Epithelial cell of esophagus (primary cell): ENCODE measurements at regions not wholly inside any gene's neighbourhood (a gene's known extent, or its start where the extent isn't known, plus 50 kb on each side); places are given as distances from the start of the nearest gene placed in this dataset.

Source experiments
- DNase-seq: peaks from one replicate; pipeline ENCODE4 v3.0.0; 2010; ENCODE audit warnings: low read depth
- H3K4me3 ChIP-seq: 2 replicates; pipeline ENCODE4 v1.5.1; 2011; ENCODE audit warnings: mild to moderate bottlenecking, low read length, control low read depth
- CTCF ChIP-seq: IDR thresholded peaks from 2 replicates; pipeline ENCODE4 v1.5.1; 2011; ENCODE audit warnings: low read depth, mild to moderate bottlenecking, low read length, control low read depth, inconsistent platforms; ENCODE audit not compliant: insufficient read depth; ENCODE audit errors: missing control alignments

GRCh38 chrX:1084689-1085088, 127.8 kb downstream of the CRLF2 start:
- no peak for TF ChIP-seq CTCF
- DNase-seq: no peak

DNA sequence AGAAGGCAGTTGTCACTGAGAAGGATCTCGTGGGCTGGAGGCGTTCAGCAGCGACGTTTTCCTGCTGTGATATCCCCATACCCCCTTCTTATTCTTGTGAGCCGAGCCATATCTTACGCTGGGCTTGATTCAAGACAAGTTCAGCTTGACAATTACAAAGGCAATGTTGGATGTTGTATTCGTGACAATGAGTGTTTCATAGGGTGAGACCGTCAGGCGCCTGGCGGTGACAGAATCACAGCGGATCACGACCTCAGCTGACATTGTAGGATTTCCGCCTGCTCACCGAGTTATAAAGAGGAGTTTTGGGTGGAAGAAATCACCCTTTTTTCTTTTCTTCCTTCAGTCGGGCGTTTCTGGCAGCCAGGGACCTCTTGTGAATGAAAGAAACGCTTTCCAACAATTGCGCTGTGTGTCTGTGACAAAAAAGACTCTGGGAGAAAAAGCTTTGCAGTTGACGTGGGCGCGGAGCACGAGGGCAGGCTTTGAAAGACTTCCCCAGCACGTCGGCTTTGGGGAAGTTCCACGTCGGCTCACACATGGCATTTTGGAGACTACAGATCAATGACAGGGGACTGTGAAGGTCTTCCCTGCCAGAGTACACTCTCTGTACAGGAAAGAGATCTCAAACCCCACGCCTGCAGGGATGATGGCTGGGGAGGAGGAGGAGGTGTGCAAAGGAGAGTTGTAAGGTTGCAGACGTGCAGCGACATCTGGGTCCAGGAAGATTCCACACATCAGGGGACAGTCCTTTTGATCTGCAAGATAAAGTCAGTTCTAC, 135.4 kb downstream of the CRLF2 start:
- DNase-seq: no peak
- H3K4me3 ChIP-seq: no peak overlapping the region
- TF ChIP-seq CTCF: no peak

More at GRCh38 chrX:1084689-1085088, 127.8 kb downstream of the CRLF2 start:
- no peak overlapping the region for H3K4me3 ChIP-seq

- no peak for DNase-seq
- no peak overlapping the region for H3K4me3 ChIP-seq
- TF ChIP-seq CTCF: no peak
These were observed 136.7 kb downstream of the CRLF2 start for GRCh38 chrX:1075741-1076140.

DNA sequence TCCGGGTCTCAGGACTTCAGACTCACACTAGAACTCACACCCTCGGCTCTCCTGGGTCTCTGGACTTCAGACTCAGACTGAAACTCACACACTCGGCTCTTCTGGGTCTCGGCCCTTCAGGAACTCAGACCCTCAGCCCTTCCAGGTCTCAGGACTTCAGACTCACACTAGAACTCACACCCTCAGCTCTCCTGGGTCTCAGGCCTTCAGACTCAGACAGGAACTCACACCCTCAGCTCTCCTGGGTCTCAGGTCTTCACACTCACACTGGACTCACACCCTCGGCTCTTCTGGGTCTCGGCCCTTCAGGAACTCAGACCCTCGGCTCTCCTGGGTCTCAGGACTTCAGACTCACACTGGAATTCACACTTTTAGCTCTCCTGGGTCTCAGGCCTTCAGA, 137.3 kb downstream of the CRLF2 start:
- no peak for DNase-seq
- no peak overlapping the region for H3K4me3 ChIP-seq
- TF ChIP-seq CTCF: no peak

DNA sequence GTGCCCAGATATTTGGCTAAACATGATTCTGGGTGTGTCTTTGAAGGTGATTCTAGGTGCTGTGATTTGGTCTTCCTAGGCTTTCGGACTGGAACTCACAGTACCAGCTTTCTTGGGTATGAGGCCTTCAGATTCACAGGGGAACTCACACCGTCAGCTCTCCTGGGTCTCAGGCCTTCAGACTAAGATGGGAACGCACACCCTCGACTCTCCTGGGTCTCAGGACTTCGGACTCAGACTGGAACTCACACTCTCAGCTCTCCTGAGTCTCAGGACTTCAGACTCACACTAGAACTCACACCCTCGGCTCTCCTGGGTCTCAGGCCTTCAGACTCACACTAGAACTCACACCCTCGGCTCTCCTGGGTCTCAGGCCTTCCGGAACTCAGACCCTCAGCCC, 137.7 kb downstream of the CRLF2 start:
- no peak for DNase-seq
- H3K4me3 ChIP-seq: no peak overlapping the region
- no peak for TF ChIP-seq CTCF

- DNase-seq: no peak
- H3K4me3 ChIP-seq: no peak overlapping the region
- TF ChIP-seq CTCF: no peak
These were observed 138.3 kb downstream of the CRLF2 start for GRCh38 chrX:1074172-1074571.
